ENCODE measurements at regions not wholly inside any gene's neighbourhood (a gene's known extent, or its start where the extent isn't known, plus 50 kb on each side); places are given as distances from the start of the nearest gene placed in this dataset.
A peak's percentile ranks its signal among the peaks of the same experiment; 100 is the strongest.
"Not testable (repeated sequence)": the region's sequence is repeated elsewhere in the genome, so short reads cannot be mapped to it uniquely, and the experiment has no call there.

GRCh38 chr4:149870008-149870407, 54.4 kb upstream of the IQCM start:
- no peak for DNase-seq (ENCODE audit: low read depth)

DNA sequence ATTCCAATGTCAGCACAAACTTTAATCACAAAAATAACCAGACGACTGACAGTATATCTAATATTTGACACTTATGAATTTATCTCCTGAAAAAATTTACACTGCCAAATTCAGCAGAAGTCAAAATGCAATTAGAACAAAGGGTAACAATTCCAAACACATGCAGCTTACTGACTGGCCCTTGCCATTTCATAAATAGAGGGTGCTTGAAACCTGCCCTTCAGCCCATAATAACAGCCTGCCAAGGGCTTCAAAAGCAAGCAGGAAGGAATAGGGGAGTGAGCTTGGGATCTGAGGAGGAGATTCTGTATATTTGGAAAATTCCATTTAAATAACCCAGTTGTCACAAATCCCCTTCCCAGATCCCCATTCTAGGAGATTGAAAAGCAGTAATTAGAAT, 66.1 kb upstream of the IQCM start:
- DNase-seq (ENCODE audit: low read depth) = no peak

DNA sequence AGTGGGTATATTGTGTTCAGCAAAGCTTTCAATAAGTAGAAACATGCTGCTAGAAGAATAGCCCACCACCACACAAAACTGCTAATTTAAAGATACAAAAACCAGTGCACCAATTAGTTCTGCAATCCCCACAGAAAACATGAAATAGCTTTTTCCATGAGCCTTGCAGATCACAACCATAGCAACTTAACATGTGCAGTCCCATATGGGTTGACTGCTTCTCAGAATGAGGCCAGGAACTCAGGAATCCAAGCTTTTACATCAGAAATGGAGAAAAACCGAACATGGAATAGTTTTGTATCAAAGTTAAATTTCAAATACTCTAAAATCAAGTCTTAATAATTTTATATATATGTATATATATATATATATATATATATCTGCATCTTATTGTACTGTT, 66.6 kb upstream of the IQCM start:
- DNase-seq (ENCODE audit: low read depth) = no peak

- no peak for DNase-seq (ENCODE audit: low read depth)
Observed at GRCh38 chr4:149884046-149884445, 68.4 kb upstream of the IQCM start.

GRCh38 chr4:149884529-149885181, 69.0 kb upstream of the IQCM start:
- no peak for DNase-seq (ENCODE audit: low read depth)

DNA sequence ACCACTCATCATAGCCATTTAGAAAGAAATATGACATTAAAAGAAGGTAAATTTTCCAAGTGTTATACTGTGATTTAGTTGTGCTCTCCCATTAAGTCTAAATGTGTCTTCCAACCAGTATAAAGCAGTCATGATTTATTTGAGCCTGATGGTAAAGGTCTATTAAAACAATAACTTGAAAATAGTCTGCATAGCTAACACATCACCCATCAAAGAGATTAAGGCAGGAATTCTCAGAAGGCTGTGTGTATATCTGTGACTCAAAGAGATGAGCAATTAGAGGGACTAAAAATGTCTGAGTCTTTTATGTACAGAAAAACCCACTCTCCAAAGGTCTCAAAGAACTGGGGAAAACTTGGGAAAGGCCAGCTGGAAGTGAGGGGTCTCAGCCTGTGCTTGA, 70.3 kb upstream of the IQCM start:
- DNase-seq (ENCODE audit: low read depth) = no peak

DNA sequence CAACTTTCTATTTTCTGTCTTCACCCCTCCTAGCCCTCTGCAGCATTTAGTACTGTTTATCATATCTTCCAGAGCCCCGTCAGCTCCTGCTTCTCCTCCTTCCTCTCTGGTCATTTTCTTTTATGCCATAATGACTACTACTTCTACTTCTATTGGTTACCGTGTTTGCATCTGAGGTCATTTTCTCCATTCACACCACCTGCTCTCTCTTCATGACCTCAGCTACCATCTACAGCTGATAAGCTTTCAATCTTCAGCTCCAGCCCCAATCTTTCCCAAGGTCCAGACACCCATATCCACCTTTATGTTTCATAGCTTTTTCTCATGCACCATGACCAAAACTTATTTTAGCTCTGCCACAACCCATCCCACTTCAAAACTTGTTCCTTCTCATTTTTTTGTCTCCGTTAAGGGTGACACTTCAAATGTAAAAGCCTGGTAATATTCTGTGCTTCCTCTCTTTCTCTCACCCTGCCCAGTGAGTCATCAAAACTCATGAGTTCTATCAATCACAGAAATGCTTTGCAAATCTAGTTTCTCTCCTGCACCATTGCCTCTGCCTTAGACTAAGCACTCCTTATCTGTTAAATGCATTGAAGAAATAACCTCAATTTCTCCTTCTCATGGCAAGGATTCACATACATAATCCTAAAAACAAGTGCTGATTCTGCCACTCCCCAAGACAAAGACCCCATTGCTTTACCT, 71.3 kb upstream of the IQCM start:
- no peak for DNase-seq (ENCODE audit: low read depth)

DNA sequence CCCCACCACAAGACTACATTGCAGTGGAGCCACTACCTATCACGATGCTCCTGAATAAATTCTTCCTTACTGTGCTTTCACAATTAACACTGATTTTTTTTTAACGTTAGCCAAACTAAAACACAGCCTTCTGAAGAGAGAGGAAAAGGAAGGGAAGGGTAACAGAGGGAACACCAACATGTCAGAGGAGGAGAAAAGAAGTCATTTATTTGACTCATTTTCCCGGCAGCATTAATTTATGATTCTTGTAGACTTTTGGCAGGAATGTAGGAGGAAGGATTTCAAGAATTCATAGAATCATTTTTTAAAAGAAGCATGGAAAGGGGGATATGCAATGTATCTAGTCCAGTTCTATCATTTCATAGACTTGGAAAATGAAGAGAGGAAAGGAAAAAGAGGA, 74.3 kb upstream of the IQCM start:
- no peak for DNase-seq (ENCODE audit: low read depth)

DNA sequence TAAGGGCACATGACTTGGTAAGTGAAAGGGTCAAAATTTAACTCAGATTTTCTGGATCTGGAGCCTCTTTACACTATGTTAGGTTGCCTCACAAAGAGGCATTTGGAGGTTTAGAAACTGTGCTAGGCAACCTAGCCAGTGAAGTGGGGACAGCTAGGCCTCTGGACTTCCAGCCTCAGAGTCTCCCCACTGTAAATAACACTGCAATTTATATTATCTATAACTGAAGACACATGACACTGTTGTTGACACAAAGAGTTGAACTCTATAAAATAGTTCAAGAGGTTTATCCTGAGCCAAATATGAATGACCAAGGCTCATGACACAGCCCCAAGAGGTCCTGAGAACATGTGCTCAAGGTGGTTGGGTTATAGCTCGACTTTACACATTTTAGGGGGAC, 74.9 kb upstream of the IQCM start:
- DNase-seq (ENCODE audit: low read depth) = no peak

- DNase-seq (ENCODE audit: low read depth) = no peak
Observed at GRCh38 chr4:149891426-149891825, 75.8 kb upstream of the IQCM start.

DNA sequence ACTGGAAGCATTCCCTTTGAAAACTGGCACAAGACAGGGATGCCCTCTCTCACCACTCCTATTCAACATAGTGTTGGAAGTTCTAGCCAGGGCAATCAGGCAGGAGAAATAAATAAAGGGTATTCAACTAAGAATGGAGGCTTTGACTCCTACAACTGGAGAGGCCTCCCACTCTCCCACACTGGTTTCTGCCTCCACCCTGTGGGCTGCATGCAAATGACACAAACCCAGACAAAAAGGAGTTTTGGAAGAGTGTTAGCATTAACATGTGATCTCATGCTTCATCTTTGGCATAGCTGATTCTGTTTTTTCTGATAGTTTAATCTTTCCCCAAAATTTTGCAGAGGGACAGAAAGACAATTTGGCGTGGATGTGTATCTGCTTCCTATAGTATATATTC, 80.8 kb upstream of the IQCM start:
- no peak for DNase-seq (ENCODE audit: low read depth)

- no peak for DNase-seq (ENCODE audit: low read depth)
Observed at GRCh38 chr4:149897783-149898182, 82.1 kb upstream of the IQCM start.

DNA sequence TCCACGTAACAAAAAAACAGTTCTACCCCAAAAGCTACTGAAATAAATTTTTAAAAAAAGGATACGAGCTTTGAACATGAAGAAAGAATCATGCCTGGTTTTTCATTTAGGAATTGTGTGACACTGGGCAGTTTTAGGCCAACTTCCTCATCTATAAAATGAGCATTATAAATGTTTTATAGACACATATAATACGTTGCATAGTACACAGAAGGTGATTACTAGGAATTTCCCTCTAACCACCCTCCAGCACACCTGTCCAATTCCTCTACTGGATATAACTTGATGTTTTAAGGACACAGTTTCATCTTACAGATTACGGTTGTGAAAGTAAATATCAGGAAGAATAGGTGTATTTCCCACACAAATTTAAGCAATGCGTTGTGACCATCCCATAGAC, 85.5 kb upstream of the IQCM start:
- no peak for DNase-seq (ENCODE audit: low read depth)

DNA sequence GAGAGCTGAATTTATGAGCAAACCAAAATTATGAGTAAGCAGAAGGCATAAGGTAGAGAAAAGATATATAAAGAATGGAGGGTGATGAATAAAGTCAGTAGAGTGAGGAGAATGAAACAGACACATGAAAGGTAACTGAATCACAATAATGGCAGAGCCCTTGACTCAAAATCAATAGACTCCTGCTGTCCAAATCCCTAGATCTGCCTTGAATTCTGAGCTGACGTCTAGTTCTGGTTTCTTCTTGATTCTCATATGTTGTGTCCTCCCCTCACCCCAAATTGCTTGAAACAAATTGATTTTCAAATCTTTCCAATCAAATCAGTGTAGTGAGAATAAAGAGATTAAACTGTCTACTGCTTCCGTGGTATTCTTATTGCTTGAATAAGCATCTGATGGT, 86.6 kb upstream of the IQCM start:
- DNase-seq (ENCODE audit: low read depth) = no peak

GRCh38 chr4:149910177-149910576, 94.5 kb upstream of the IQCM start:
- DNase-seq (ENCODE audit: low read depth) = no peak

DNA sequence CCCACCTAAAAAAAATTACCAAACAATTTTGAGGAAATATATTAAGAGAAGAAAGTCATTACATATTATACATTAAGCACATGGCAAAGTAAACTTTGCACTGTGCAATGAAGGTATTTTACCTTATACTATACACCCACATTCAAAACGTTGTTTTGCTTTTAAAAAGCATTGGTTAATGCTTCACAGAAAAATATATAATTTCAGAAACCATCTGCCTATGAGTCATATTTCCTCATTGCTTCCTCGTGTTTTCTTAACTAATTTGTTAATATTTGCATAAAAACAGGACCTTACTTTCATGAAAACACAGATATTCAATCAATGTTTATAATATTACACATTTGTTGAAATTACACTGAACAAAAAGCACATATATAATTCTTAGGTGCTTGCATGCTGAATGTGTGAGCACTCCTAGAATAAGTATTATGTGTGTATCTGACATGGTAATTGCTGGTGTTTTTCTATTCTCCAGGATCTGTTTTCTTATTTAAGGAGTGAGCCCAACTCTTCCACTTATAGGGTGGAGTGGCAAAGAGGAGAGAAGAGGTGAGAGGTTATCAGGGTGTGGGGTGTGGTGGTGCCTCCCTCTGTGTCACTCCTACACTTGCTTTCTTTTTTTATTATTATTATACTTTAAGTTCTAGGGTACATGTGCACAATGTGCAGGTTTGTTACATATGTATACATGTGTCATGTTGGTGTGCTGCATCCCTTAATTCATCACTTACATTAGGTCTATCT, 95.1 kb upstream of the IQCM start:
- DNase-seq (ENCODE audit: low read depth) = no peak

DNA sequence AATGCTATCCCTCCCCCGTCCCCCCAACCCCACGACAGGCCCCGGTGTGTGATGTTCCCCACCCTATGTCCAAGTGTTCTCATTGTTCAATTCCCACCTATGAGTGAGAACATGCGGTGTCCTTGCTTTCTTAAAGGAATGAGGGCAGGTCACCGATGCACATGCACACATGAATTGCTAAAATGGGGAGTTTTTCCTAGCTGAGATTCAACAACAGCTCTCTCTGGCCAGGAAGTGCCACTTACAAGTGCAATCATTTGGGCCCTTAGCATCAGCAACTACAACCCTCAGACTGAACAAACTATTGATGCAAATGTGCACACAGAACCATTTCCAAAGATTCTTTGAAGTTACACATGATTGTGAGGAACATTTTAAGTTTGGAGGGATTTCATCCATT, 95.7 kb upstream of the IQCM start:
- DNase-seq (ENCODE audit: low read depth) = no peak

DNA sequence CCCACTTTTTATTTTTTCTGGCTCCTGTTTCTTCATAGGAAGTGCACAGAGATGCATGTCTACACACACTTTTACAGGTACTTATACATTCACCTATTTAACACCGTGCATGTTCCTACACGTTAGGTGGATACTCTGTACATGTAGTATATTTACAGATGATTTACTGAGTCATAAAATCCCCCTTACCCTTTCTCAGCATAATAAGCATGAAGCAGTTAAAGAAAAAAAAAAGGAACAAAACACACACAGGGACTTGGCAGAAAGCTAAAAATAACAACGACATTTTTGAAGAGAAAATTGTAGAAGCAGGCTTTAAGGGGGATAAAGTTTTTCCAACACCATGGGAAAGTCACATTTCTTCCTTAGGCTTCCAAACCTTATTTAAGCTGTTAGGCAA, 96.4 kb upstream of the IQCM start:
- DNase-seq (ENCODE audit: low read depth) = no peak

DNA sequence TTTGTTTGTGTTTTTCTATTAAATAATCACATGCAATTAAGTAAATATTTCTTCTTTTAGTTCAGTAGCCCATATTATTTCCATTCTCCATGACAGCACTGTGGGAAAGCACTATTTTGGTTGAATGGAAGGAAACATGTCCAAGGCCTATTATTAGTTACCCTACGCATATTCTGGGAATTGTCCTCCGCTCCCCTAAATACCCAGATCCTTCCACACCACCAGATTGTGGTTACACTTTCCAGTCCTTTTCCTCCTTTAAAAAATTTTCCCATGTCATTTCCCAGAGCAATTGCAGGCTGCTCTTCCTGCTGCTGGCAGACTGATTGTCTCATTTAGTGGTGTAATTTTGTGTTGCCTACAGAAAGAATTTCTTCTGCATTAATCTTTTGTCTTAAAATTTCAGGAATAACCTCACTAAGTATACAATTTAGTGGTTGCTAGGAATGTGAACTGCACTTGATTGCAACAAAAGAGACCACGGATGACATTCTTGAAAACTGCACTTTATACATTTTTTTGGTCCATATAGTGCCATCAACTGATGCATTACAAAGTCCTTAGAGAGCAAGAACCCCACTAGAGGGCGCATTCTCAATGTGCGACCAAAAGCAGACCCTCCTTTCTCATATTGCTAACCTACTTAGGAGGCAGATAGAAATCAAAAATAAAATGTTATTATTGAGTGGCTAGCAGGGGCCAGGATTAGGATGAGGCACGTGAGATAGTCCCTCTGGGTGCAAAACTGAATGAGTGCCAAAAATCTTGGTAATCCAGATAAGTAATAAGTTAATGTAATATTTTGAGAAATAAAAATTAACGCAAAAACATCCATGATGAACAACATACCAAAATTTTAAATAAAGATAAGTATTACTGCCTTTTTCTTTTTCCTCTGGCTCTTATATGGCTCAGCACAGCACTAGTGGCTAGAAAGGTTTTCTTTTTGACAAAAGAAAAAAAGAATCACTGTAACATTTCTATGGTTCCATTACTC, 98.8 kb upstream of the IQCM start:
- DNase-seq (ENCODE audit: low read depth) = peak; percentile 8

GRCh38 chr4:149915735-149916134, 100.1 kb upstream of the IQCM start:
- DNase-seq (ENCODE audit: low read depth) = not testable (repeated sequence)

- no peak for DNase-seq (ENCODE audit: low read depth)
Observed at GRCh38 chr4:149923736-149924135, 108.1 kb upstream of the IQCM start.

DNA sequence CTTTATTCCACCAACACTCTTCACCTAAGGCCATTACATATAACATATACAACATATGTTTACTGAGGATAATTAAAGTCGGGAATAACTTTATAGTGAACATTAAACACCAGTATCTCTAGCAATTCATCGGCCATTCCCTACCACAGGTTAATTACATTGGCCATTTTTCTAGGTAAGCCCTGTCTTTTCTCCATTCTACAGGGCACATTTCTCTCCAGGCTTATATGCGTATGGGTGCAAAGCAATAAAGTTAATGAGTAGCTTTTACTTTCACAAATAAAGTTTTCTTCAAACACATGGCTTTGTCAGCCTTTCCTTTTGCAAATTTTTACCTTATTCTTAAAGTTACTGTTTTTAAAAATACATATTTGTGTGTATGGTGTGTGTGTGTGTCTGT, 111.9 kb upstream of the IQCM start:
- no peak for DNase-seq (ENCODE audit: low read depth)

All from activated T-cell treated with anti-CD3 and anti-CD28 coated beads for 48 hours (primary cell).